HG03045 (cell line): ENCODE measurements at regions not wholly inside any gene's neighbourhood (a gene's known extent, or its start where the extent isn't known, plus 50 kb on each side); places are given as distances from the start of the nearest gene placed in this dataset.
"Not testable (repeated sequence)": the region's sequence is repeated elsewhere in the genome, so short reads cannot be mapped to it uniquely, and the experiment has no call there.

Experiments
- ATAC-seq: cut with Tn5 transposase; IDR thresholded peaks from one replicate; pipeline ENCODE4 v1.9.1; 2021; ENCODE audit warnings: mild to moderate bottlenecking, moderate library complexity; ENCODE audit not compliant: unreplicated experiment

- ATAC-seq, result no peak
Observed at GRCh38 chr12:28023156-28023887, 50.8 kb upstream of the PTHLH start.

DNA sequence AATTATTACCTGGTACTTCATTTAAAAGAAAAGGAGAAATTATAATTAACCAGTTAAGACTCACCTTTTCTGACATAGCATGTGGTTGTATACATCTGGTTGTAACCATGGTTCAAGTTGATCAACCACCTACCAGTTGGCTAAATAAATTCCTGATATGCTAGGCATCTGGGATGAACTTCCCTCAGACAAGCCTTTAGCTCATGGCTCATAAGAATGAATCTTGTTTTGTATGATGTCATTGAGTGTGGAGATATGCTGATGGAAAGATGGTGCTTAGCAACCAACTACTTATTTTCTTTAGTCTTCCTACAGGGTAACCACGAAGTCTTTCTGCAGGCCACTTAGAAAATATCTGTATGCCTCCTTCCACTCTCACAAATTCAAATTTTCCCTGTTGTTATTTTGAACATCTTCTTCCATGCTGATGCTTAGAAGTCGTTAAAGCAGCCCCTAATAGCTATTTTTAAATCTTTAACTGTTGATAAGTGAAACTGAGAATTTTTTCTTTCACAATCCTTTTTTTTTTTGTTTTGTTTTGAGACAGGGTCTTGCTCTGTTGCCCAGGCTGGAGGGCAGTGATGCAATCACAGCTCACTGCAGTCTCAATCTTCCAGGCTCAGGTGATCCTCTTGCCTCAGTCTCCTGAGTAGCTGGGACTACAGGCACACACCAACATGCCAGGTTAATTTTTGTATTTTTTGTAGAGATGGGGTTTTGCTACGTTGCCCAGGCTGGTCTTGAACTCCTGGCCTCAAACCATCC is 51.9 kb upstream of the PTHLH start:
- ATAC-seq, result no peak

GRCh38 chr12:28025821-28026505 is 53.4 kb upstream of the PTHLH start:
- no peak for ATAC-seq

DNA sequence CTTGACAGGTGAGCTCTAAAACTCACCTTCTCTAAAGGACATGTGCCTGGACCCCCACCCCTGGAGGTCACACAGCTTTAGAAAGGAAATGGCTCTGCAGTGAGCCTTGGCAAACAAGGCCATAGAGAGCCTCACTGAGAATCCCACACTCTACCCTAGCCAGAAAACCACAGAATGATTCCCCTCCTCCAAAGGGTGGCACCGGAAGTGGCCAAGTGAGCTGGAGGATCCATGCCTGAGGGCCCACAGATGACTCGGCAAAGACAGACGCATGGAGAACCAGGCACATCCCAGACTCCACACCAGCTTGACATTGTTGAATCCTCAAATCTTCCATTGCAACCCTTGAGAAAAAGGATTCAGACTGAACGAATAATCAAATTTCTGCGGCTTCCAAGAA is 54.2 kb upstream of the PTHLH start:
- no peak for ATAC-seq

- ATAC-seq, result no peak
Observed at GRCh38 chr12:28027328-28027727, 54.8 kb upstream of the PTHLH start.

DNA sequence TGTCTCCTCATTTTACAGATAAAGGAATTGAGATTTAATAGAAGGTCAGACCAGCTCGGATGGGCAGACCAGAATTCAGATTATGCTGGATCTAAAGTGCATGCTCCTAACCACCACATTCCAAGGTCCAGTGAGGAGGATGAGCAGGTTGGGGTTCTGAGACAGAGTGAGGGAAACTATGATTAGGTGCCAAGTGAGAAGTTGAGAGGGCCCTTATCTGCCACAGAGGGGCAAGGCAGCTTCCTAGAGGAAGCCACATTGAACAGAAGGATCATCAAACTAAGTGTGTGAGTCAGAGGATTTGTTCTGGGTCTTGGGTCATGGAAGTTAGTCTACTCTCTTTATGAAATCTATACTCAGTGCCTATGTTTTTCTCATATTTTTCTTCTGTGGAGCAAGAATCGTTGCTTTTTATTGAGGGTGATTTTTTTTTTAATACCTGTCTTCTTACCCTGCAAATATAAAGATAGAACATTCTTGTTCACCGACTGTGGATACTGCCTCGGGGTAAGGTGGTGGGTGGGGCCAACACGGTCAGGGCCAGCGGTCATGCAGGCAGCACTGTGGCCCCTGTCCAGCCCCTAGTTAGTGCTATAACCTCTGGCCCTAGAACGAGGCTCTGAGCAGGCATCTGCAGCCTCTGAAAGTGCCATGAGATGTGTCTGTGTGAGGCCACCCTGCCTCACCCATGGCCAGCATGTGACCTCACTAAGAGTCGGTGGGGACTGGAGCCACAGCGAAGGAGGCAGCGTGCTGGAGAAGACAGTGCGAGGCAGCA is 55.6 kb upstream of the PTHLH start:
- ATAC-seq, result no peak

GRCh38 chr12:28032811-28033537 is 60.4 kb upstream of the PTHLH start:
- ATAC-seq, result no peak

DNA sequence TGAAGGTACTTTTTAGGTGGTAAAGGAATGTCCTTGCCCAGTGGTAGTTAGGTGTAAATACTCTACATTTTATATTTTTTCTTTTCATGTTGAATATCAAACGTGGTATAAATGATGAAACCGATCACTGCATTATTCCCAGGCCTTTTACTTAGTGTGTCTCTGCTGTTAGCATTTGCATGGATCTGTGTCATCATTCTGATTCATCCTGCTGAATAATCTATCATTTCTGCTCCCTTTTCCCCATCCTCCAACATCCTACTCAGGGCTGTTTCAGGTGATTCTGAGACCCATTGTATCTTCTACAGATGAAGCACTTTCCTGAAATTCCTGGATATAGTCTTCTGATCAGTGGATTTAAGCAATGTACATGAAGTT is 61.0 kb upstream of the PTHLH start:
- no peak for ATAC-seq

- no peak for ATAC-seq
Observed at GRCh38 chr12:28034271-28034670, 61.7 kb upstream of the PTHLH start.

DNA sequence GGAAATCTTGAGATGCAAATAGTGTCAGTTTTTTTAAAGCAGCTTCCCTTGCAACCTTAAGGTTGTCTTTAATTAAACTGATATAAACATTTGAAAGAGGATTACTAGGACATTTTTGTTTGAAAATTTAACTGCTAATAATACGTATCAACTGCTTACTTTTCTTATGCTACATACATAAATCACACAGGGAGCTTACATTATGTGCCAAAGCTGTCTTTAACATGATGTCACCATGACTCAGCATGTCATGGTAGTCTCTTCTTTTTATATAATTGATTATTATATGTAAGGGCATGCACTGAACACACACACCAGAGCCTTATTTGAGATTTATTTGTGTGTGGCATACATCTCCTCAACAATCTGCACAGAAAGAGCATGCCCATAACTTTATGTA is 63.0 kb upstream of the PTHLH start:
- no peak for ATAC-seq

DNA sequence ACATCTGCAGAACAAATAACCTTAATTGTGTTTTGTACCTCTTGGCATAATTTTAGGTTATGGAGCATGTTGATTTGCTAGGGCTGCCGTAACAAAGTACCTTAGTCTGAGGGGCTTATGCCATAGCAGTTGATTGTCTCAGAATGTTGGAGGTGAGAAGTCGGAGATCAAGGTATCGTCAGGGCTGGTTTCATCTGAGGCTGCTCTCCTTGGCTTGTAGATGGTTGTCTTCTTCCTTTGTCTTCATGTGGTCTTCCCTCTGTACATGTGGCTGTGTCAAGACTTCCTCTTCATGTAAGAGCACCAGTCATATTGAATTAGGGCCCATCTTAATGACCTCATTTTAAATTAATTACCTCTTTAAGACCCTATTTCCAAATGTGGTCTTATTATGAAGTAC is 64.4 kb upstream of the PTHLH start:
- ATAC-seq, result no peak

GRCh38 chr12:28040246-28040645 is 67.7 kb upstream of the PTHLH start:
- no peak for ATAC-seq

DNA sequence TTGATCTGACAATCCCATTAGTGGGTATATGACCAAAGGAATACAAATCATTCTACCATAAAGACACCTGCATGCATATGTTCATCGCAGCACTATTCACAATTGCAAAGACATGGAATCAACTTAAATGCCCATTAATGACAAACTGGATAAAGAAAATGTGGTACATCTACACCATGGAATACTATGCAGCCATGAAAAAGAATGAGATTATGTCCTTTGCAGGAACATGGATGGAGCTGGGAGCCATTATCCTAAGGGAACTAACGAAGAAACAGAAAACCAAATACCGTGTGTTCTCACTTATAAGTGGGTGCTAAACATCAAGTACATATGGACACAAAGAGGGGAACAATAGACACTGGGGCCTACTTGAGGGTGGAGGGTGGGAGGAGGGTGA is 74.1 kb upstream of the PTHLH start:
- not testable (repeated sequence) for ATAC-seq

- no peak for ATAC-seq
Observed at GRCh38 chr12:28050606-28051005, 78.1 kb upstream of the PTHLH start.

DNA sequence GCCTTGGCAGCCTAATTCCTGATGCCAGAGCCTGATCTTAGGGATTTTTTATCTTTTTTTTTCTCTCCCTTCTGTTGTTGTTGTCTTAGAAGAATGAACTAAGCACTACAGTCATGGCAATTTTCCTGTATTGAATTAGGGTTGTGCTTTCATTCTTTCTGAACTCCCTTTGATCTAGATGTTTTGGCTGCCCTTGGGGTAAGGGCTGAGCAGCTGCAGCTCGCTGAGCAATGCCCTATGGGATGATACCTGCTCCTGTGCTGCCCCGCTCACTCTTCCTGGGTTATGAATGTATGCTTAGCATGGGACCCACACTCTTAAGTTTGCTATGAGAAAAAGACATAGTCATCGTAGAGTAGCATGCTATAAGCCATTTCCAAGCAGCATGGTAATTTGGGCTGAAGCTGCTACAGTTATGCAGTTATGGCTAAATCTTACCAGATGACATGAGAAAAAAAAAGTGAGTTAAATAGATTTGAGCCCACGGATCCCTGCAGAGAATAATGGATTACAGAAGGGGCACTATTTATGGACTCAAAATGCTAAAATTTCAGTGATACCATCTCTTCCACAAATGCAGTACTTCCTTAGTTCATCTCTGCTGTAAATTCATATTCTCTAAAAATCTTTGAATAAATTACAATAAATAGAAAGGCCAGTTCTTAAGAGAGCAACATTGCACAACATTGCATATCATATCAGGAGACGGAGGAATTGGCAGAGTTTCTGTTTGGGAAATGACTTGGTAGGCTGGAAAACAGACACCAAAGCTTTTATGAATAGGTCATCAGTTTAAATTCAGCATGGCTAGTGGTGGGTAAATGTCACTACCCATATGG is 79.2 kb upstream of the PTHLH start:
- no peak for ATAC-seq

DNA sequence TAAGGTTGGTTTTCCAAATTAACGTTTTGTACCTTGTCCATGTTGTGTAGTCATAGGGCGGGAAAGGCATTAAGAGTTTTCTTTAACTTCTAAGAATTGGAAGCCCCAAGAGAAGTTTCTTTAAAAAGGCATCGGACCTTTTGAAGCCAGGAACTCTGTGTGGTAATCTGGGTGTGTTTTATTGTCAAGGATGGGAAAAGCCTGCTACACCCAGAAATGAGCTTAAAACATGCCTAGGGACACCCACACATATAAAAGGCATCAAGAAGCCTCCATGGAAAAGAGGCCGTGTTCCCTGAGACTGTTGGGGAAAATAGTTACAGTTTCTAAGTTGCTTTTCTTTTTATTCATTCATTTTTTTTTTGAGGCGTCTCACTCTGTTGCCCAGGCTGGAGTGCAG is 81.0 kb upstream of the PTHLH start:
- ATAC-seq, result no peak

- ATAC-seq, result no peak
Observed at GRCh38 chr12:28054583-28054982, 82.0 kb upstream of the PTHLH start.

DNA sequence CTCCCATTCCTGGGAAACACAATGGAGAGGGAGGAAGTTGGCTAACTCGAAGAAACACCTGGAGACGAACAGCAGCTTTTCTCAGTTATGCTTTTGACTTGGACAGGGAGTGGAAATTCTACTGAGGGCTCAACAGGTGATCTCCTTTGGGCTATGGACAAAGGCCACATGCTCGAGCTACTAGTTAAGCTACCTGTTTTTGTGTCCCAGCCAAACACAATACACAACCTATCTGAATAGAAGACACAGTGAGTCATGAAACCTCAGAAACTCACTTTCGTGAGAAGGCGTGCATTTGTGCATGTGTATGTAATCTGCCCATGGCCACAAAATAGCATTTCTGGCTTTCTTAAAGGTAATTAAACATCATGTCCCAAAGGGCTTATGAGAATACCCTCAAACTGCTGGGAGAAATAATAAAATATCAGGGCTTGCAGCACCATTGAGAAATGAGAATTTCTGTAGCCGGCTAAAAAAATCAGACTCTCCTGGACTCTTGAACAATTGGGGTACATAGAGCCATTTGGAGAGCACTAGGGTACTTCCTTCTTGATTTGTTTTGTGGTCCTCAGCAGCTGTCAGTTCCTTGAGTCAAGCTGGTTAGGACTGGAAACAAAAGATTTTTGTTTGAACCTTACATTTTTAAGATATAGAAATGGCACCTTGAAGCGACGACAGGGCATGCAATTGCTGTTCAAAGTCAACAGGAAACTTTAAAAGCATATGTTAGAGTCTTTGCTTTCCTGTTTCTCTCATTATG is 85.5 kb upstream of the PTHLH start:
- no peak for ATAC-seq

DNA sequence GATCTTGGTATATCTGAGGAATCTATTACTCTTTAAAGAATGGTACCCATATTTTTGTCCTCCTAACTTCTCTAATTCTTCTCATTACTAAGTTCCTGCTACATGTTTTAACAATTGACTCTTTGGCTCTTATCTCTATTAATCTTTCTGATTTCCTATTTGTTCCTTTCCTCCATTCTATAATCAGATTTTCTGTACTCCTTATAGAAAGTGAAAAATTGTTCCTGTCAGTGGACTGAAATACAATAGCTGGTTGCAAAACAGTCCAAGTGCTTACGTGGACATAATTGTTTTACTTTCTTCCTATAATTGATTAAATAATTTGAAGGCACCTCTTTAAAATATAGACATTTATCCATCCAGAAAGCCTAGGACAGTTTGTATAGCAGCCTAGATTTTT is 86.7 kb upstream of the PTHLH start:
- ATAC-seq, result no peak
